Activated CD4-positive, alpha-beta memory T cell treated with anti-CD3 and anti-CD28 coated beads for 36 hours (primary cell): ENCODE measurements at regions not wholly inside any gene's neighbourhood (a gene's known extent, or its start where the extent isn't known, plus 50 kb on each side); places are given as distances from the start of the nearest gene placed in this dataset.

Source experiments
- CTCF ChIA-PET: fragments of 350-600 bp; sonication (Branson Sonifier 250); formaldehyde crosslinking; loops from one replicate; lab custom pipeline; 2021; ENCODE audit warnings: antibody characterized with exemption, inconsistent platforms; lab: Charles Lee
- POLR2A ChIA-PET: fragments of 350-600 bp; sonication (Branson Sonifier 250); formaldehyde crosslinking; loops from one replicate; lab custom pipeline; 2021; ENCODE audit warnings: antibody characterized with exemption; lab: Charles Lee
- DNase-seq: peaks from one replicate; pipeline ENCODE4 v3.0.0-alpha.2; 2020
- H3K27ac Mint-ChIP-seq: one replicate; pipeline ENCODE4 v1.8.0; 2021; ENCODE audit warnings: mixed read lengths
- H3K27me3 Mint-ChIP-seq: one replicate; pipeline ENCODE4 v1.8.0; 2021; ENCODE audit warnings: mixed read lengths
- H3K36me3 Mint-ChIP-seq: one replicate; pipeline ENCODE4 v1.8.0; 2021; ENCODE audit warnings: mixed read lengths
- H3K4me1 Mint-ChIP-seq: one replicate; pipeline ENCODE4 v1.8.0; 2021; ENCODE audit warnings: low read depth, mixed read lengths
- H3K4me3 Mint-ChIP-seq: one replicate; pipeline ENCODE4 v1.8.0; 2021; ENCODE audit warnings: mild to moderate bottlenecking, mixed read lengths
- H3K9me3 Mint-ChIP-seq: one replicate; pipeline ENCODE4 v1.8.0; 2021; ENCODE audit warnings: mixed read lengths
- intact Hi-C: fragments of 100-400 bp; cut with micrococcal nuclease; formaldehyde crosslinking; loops from one replicate; pipeline ENCODE4 v1.15.1; 2023

DNA sequence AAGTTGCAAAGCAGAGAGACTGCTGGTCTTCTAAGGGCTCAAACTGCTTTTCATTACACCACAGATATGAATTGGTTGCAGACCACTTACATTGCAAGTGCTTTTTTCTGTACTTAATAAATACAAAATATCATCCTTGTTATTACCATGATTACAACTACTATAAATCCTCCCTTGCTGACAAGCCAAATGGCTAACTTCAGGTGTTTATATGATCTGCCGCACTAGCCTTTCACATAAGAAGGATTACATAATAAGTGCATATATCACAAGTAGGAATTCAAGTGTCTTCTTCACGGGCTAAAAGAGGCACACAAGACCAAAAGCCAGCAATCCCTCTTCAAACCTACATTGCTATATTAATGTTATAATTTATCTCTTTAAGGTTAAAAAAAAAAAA lies 373.0 kb downstream of the ZEB2 start:
- no peak for DNase-seq
- H3K27ac Mint-ChIP-seq = no peak overlapping the region
- no peaks in the 10 kb centered on the region for H3K9me3 Mint-ChIP-seq
- H3K36me3 Mint-ChIP-seq = peaks cover 4% of the 10 kb centered on the region
- ChIA-PET CTCF (no interaction called here), POLR2A (no interaction called here)
- no peaks in the 10 kb centered on the region for H3K27me3 Mint-ChIP-seq
- no peak overlapping the region for H3K4me3 Mint-ChIP-seq
- intact Hi-C loops = no loop called here
- H3K4me1 Mint-ChIP-seq = no peaks in the 10 kb centered on the region

- intact Hi-C loops = no loop called here
- H3K27me3 Mint-ChIP-seq = no peaks in the 10 kb centered on the region
- no peaks in the 10 kb centered on the region for H3K4me1 Mint-ChIP-seq
- CTCF ChIA-PET = no interaction called here
- H3K4me3 Mint-ChIP-seq = no peak overlapping the region
- no peak for DNase-seq
- peaks cover 7% of the 10 kb centered on the region for H3K36me3 Mint-ChIP-seq
- POLR2A ChIA-PET = no interaction called here
- no peak overlapping the region for H3K27ac Mint-ChIP-seq
- H3K9me3 Mint-ChIP-seq = no peaks in the 10 kb centered on the region
Measured at GRCh38 chr2:144146076-144146475, 373.8 kb downstream of the ZEB2 start.

- no peaks in the 10 kb centered on the region for H3K27me3 Mint-ChIP-seq
- ChIA-PET POLR2A (no interaction called here), CTCF (no interaction called here)
- no peaks in the 10 kb centered on the region for H3K9me3 Mint-ChIP-seq
- H3K4me1 Mint-ChIP-seq = no peaks in the 10 kb centered on the region
- H3K36me3 Mint-ChIP-seq = peaks cover 7% of the 10 kb centered on the region
- no peak overlapping the region for H3K27ac Mint-ChIP-seq
- intact Hi-C loops = no loop called here
- no peak overlapping the region for H3K4me3 Mint-ChIP-seq
- no peak for DNase-seq
Measured at GRCh38 chr2:144143294-144144151, 376.4 kb downstream of the ZEB2 start.

DNA sequence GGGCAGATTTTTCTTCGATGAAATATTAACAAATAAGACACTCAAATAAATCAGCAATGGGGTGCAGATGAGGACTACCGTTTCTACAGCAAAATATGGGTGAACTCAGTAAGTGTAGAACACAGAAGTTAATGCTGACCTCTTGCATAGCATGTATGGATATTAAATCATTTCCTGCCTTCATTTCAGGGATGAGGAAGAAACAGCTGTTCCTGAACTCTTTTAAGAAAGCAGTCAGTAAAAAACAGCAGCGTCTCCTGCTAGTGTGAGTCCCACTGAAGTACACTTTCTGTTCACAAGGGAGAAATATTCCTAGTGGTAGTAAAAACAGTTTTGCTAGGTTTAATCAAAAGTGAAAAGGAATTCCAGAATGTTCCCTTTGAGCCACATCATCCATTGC lies 379.0 kb downstream of the ZEB2 start:
- ChIA-PET CTCF (no interaction called here), POLR2A (no interaction called here)
- Mint-ChIP-seq H3K36me3 (peaks cover 7% of the 10 kb centered on the region), H3K27ac (no peak overlapping the region), H3K4me1 (no peaks in the 10 kb centered on the region), H3K9me3 (no peaks in the 10 kb centered on the region), H3K4me3 (no peak overlapping the region), H3K27me3 (no peaks in the 10 kb centered on the region)
- intact Hi-C loops = no loop called here
- DNase-seq = no peak

GRCh38 chr2:144137705-144138428 lies 382.1 kb downstream of the ZEB2 start:
- ChIA-PET POLR2A (no interaction called here), CTCF (no interaction called here)
- Mint-ChIP-seq H3K27me3 (no peaks in the 10 kb centered on the region), H3K4me1 (no peaks in the 10 kb centered on the region), H3K9me3 (no peaks in the 10 kb centered on the region), H3K27ac (no peak overlapping the region), H3K36me3 (peaks cover 2% of the 10 kb centered on the region), H3K4me3 (no peak overlapping the region)
- intact Hi-C loops = no loop called here
- DNase-seq = no peak

GRCh38 chr2:144137272-144137671 lies 382.6 kb downstream of the ZEB2 start:
- Mint-ChIP-seq H3K27me3 (no peaks in the 10 kb centered on the region), H3K9me3 (no peaks in the 10 kb centered on the region), H3K36me3 (peaks cover 2% of the 10 kb centered on the region), H3K27ac (no peak overlapping the region), H3K4me3 (no peak overlapping the region), H3K4me1 (no peaks in the 10 kb centered on the region)
- DNase-seq = no peak
- intact Hi-C loops = no loop called here
- POLR2A ChIA-PET = no interaction called here
- CTCF ChIA-PET = no interaction called here

- Mint-ChIP-seq H3K27ac (no peak overlapping the region), H3K36me3 (peaks cover 1% of the 10 kb centered on the region), H3K4me1 (peaks cover under 1% of the 10 kb centered on the region), H3K9me3 (no peaks in the 10 kb centered on the region), H3K4me3 (no peak overlapping the region), H3K27me3 (no peaks in the 10 kb centered on the region)
- no peak for DNase-seq
- CTCF ChIA-PET = no interaction called here
- POLR2A ChIA-PET = no interaction called here
- intact Hi-C loops = no loop called here
Measured at GRCh38 chr2:144136297-144137010, 383.5 kb downstream of the ZEB2 start.

- POLR2A ChIA-PET = no interaction called here
- CTCF ChIA-PET = no interaction called here
- H3K4me3 Mint-ChIP-seq = no peak overlapping the region
- H3K36me3 Mint-ChIP-seq = no peaks in the 10 kb centered on the region
- H3K4me1 Mint-ChIP-seq = peaks cover 14% of the 10 kb centered on the region
- H3K9me3 Mint-ChIP-seq = no peaks in the 10 kb centered on the region
- no peak overlapping the region for H3K27ac Mint-ChIP-seq
- DNase-seq = no peak
- intact Hi-C loops = no loop called here
- no peaks in the 10 kb centered on the region for H3K27me3 Mint-ChIP-seq
Measured at GRCh38 chr2:144133936-144134665, 385.8 kb downstream of the ZEB2 start.

DNA sequence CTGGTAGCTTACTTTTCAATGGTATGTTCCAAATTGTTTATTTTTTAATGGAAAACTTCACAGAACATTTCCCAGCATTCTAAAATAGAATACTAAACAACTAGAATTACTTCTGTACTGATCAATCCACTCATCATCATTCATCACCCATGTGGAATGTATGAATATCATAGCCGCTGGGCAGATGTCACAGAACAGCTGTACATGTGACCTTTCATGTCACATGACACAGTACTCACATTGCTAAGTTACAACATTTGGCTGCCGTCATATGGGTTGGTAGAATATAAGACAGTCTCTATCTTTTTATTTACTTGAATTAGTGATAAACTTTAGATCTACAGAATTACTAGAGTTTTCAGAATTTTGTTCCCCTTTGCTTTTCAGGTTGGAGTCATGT lies 387.6 kb downstream of the ZEB2 start:
- Mint-ChIP-seq H3K27ac (no peak overlapping the region), H3K4me1 (peaks cover 23% of the 10 kb centered on the region), H3K36me3 (no peaks in the 10 kb centered on the region), H3K27me3 (no peaks in the 10 kb centered on the region), H3K4me3 (no peak overlapping the region), H3K9me3 (no peaks in the 10 kb centered on the region)
- DNase-seq = no peak
- CTCF ChIA-PET = no interaction called here
- POLR2A ChIA-PET = no interaction called here
- intact Hi-C loops = no loop called here

- Mint-ChIP-seq H3K36me3 (peaks cover 1% of the 10 kb centered on the region), H3K27me3 (no peaks in the 10 kb centered on the region), H3K4me3 (no peak overlapping the region), H3K4me1 (peaks cover 28% of the 10 kb centered on the region), H3K9me3 (no peaks in the 10 kb centered on the region), H3K27ac (no peak overlapping the region)
- ChIA-PET POLR2A (no interaction called here), CTCF (no interaction called here)
- intact Hi-C loops = no loop called here
- DNase-seq = no peak
Measured at GRCh38 chr2:144131042-144131441, 388.9 kb downstream of the ZEB2 start.

DNA sequence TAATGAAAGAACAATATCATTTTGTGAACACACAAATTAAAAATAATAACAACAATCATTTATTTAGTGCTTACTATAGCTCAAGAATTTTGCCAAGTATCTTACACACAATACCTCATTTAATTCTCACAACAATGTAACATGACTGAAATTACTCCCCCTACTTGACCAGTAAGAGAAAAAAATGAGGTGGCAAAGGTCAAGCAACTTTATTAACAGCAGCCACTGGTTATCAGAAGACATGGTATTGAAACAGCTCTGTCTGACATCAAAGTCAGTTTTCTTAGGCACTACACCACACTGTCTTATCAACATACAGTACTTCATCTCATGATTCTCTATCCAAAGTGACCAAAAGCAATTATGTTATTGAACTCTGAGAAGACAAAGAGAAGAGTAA lies 389.4 kb downstream of the ZEB2 start:
- no peak for DNase-seq
- POLR2A ChIA-PET = no interaction called here
- Mint-ChIP-seq H3K27me3 (no peaks in the 10 kb centered on the region), H3K4me3 (no peak overlapping the region), H3K4me1 (peaks cover 28% of the 10 kb centered on the region), H3K9me3 (no peaks in the 10 kb centered on the region), H3K27ac (no peak overlapping the region), H3K36me3 (peaks cover 3% of the 10 kb centered on the region)
- CTCF ChIA-PET = interaction anchor here (0.6 kb wide), 1 partner anchor 15 kb away, joined by 3 read pairs; no protein-coding TSS in a partner anchor
- intact Hi-C loops = no loop called here
